ENCODE measurements at regions not wholly inside any gene's neighbourhood (a gene's known extent, or its start where the extent isn't known, plus 50 kb on each side); places are given as distances from the start of the nearest gene placed in this dataset.
A peak's percentile ranks its signal among the peaks of the same experiment; 100 is the strongest.
"Not testable (repeated sequence)": the region's sequence is repeated elsewhere in the genome, so short reads cannot be mapped to it uniquely, and the experiment has no call there.

GRCh38 chr2:113551637-113552318 lies 53.3 kb downstream of the FOXD4L1 start:
- H3K27me3 ChIP-seq (ENCODE audit: control insufficient read depth, insufficient read depth, low read length); H3K4me1 ChIP-seq (ENCODE audit: control insufficient read depth, extremely low read depth, insufficient read depth, low read length); H3K4me3 ChIP-seq (replicated peaks in 1 of 4; ENCODE audit: control extremely low read depth in 1 of 4, insufficient read depth in 1 of 4, low read depth in 3 of 4, low read length in 4 of 4); H3K79me2 ChIP-seq (ENCODE audit: control insufficient read depth, insufficient read depth, low read length); H3K9me3 ChIP-seq (ENCODE audit: control insufficient read depth, insufficient read depth, low read depth, low read length); H3K36me3 ChIP-seq (ENCODE audit: control insufficient read depth, insufficient read depth, low read length); H3K9ac ChIP-seq (ENCODE audit: insufficient read depth, low read length); H4K20me1 ChIP-seq (ENCODE audit: control insufficient read depth, extremely low read depth, insufficient read depth, low read length); H3K27ac ChIP-seq (ENCODE audit: insufficient read depth, low read length); H3K4me2 ChIP-seq (ENCODE audit: extremely low read depth, insufficient read depth, low read length); H2AFZ ChIP-seq (ENCODE audit: low read length): not testable (repeated sequence)
- peak in 1 of 2 donors; percentile 6 for DNase-seq (ENCODE audit: low read depth in 2 of 2)

DNA sequence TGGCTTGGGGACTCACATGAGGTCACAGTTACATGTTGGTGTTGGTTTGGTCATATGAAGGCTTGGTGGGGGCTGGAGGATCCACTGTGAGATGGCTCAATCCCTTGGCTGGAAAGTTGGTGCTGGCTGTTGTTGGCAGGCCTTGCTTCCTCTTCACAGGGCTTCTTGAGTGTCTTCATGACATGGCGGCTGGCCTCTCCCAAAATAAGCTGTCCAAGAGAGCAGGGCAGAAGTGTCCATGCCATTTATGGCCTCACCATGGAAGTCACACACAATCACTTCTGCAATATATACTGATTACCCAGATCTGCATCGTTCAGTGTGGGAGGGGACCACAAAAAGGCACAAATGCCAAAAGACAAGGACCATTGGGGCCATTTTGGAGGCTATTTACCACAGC lies 61.4 kb downstream of the FOXD4L1 start:
- not testable (repeated sequence) for H3K4me1 ChIP-seq (ENCODE audit: control insufficient read depth, extremely low read depth, insufficient read depth, low read length); H3K4me2 ChIP-seq (ENCODE audit: extremely low read depth, insufficient read depth, low read length); H4K20me1 ChIP-seq (ENCODE audit: control insufficient read depth, extremely low read depth, insufficient read depth, low read length); H3K9ac ChIP-seq (ENCODE audit: insufficient read depth, low read length); H2AFZ ChIP-seq (ENCODE audit: low read length); DNase-seq (ENCODE audit: low read depth in 2 of 2); H3K27me3 ChIP-seq (ENCODE audit: control insufficient read depth, insufficient read depth, low read length); H3K27ac ChIP-seq (ENCODE audit: insufficient read depth, low read length); H3K79me2 ChIP-seq (ENCODE audit: control insufficient read depth, insufficient read depth, low read length); H3K9me3 ChIP-seq (ENCODE audit: control insufficient read depth, insufficient read depth, low read depth, low read length); H3K4me3 ChIP-seq (replicated peaks in 1 of 4; ENCODE audit: control extremely low read depth in 1 of 4, insufficient read depth in 1 of 4, low read depth in 3 of 4, low read length in 4 of 4); H3K36me3 ChIP-seq (ENCODE audit: control insufficient read depth, insufficient read depth, low read length)

DNA sequence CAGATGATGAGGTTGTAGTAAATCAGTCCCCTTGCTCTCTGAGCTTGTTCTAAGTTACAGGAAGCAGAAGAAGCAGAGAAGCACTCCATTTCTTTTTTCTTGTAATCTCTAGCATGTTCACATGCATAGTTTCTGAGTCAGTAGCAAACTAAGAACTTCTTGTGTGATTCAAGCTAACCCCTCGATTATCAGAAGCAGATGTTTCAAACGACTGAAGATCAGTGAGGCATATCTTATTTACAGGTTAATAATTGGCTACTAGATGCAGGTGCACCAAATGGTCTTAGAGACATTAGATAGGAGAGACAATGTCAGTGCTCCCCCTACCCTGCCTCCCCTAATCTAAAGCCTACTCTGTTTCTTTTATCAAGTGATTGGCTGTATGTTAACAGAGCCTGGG lies 64.2 kb downstream of the FOXD4L1 start:
- not testable (repeated sequence) for H3K4me1 ChIP-seq (ENCODE audit: control insufficient read depth, extremely low read depth, insufficient read depth, low read length); H3K36me3 ChIP-seq (ENCODE audit: control insufficient read depth, insufficient read depth, low read length); H3K4me3 ChIP-seq (replicated peaks in 1 of 4; ENCODE audit: control extremely low read depth in 1 of 4, insufficient read depth in 1 of 4, low read depth in 3 of 4, low read length in 4 of 4); DNase-seq (ENCODE audit: low read depth in 2 of 2); H3K4me2 ChIP-seq (ENCODE audit: extremely low read depth, insufficient read depth, low read length); H3K9me3 ChIP-seq (ENCODE audit: control insufficient read depth, insufficient read depth, low read depth, low read length); H3K27me3 ChIP-seq (ENCODE audit: control insufficient read depth, insufficient read depth, low read length); H3K79me2 ChIP-seq (ENCODE audit: control insufficient read depth, insufficient read depth, low read length); H3K9ac ChIP-seq (ENCODE audit: insufficient read depth, low read length); H4K20me1 ChIP-seq (ENCODE audit: control insufficient read depth, extremely low read depth, insufficient read depth, low read length); H2AFZ ChIP-seq (ENCODE audit: low read length); H3K27ac ChIP-seq (ENCODE audit: insufficient read depth, low read length)

- H3K79me2 ChIP-seq (ENCODE audit: control insufficient read depth, insufficient read depth, low read length); H3K4me2 ChIP-seq (ENCODE audit: extremely low read depth, insufficient read depth, low read length); H3K27me3 ChIP-seq (ENCODE audit: control insufficient read depth, insufficient read depth, low read length); H3K4me1 ChIP-seq (ENCODE audit: control insufficient read depth, extremely low read depth, insufficient read depth, low read length); H3K27ac ChIP-seq (ENCODE audit: insufficient read depth, low read length); H3K36me3 ChIP-seq (ENCODE audit: control insufficient read depth, insufficient read depth, low read length); H3K4me3 ChIP-seq (replicated peaks in 1 of 4; ENCODE audit: control extremely low read depth in 1 of 4, insufficient read depth in 1 of 4, low read depth in 3 of 4, low read length in 4 of 4); H3K9ac ChIP-seq (ENCODE audit: insufficient read depth, low read length); DNase-seq (ENCODE audit: low read depth in 2 of 2); H2AFZ ChIP-seq (ENCODE audit: low read length); H4K20me1 ChIP-seq (ENCODE audit: control insufficient read depth, extremely low read depth, insufficient read depth, low read length); H3K9me3 ChIP-seq (ENCODE audit: control insufficient read depth, insufficient read depth, low read depth, low read length): not testable (repeated sequence)
These were observed 60.2 kb upstream of the RABL2A start for GRCh38 chr2:113566674-113567480.

- not testable (repeated sequence) for H3K9me3 ChIP-seq (ENCODE audit: control insufficient read depth, insufficient read depth, low read depth, low read length); H3K36me3 ChIP-seq (ENCODE audit: control insufficient read depth, insufficient read depth, low read length); H3K79me2 ChIP-seq (ENCODE audit: control insufficient read depth, insufficient read depth, low read length); H3K4me2 ChIP-seq (ENCODE audit: extremely low read depth, insufficient read depth, low read length); H2AFZ ChIP-seq (ENCODE audit: low read length); DNase-seq (ENCODE audit: low read depth in 2 of 2); H4K20me1 ChIP-seq (ENCODE audit: control insufficient read depth, extremely low read depth, insufficient read depth, low read length); H3K9ac ChIP-seq (ENCODE audit: insufficient read depth, low read length); H3K27ac ChIP-seq (ENCODE audit: insufficient read depth, low read length); H3K4me1 ChIP-seq (ENCODE audit: control insufficient read depth, extremely low read depth, insufficient read depth, low read length); H3K4me3 ChIP-seq (replicated peaks in 1 of 4; ENCODE audit: control extremely low read depth in 1 of 4, insufficient read depth in 1 of 4, low read depth in 3 of 4, low read length in 4 of 4); H3K27me3 ChIP-seq (ENCODE audit: control insufficient read depth, insufficient read depth, low read length)
These were observed 59.6 kb upstream of the RABL2A start for GRCh38 chr2:113567481-113567849.

DNA sequence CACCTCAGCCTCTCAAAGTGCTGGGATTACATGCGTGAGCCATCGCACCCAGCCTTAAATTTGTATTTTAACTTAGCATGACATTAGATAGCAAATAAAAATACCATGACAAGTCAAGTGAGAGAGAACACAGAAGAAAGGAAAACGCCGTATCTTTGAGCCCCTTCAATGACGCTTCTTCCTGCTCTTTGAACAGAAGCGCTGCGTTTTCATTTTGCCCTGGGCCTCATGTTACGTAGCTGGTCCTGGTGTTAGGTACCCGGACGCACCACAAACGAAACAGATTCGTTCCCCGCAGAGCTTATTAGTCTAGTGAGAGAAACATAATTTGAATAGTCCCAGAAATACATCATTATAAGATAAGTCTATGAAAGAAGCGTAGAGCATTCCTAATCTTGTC lies 58.8 kb upstream of the RABL2A start:
- not testable (repeated sequence) for H3K27me3 ChIP-seq (ENCODE audit: control insufficient read depth, insufficient read depth, low read length); DNase-seq (ENCODE audit: low read depth in 2 of 2); H3K4me3 ChIP-seq (replicated peaks in 1 of 4; ENCODE audit: control extremely low read depth in 1 of 4, insufficient read depth in 1 of 4, low read depth in 3 of 4, low read length in 4 of 4); H3K27ac ChIP-seq (ENCODE audit: insufficient read depth, low read length); H2AFZ ChIP-seq (ENCODE audit: low read length); H3K79me2 ChIP-seq (ENCODE audit: control insufficient read depth, insufficient read depth, low read length); H3K4me1 ChIP-seq (ENCODE audit: control insufficient read depth, extremely low read depth, insufficient read depth, low read length); H3K9me3 ChIP-seq (ENCODE audit: control insufficient read depth, insufficient read depth, low read depth, low read length); H3K4me2 ChIP-seq (ENCODE audit: extremely low read depth, insufficient read depth, low read length); H3K9ac ChIP-seq (ENCODE audit: insufficient read depth, low read length); H4K20me1 ChIP-seq (ENCODE audit: control insufficient read depth, extremely low read depth, insufficient read depth, low read length); H3K36me3 ChIP-seq (ENCODE audit: control insufficient read depth, insufficient read depth, low read length)

- not testable (repeated sequence) for H3K9me3 ChIP-seq (ENCODE audit: control insufficient read depth, insufficient read depth, low read depth, low read length); H3K27me3 ChIP-seq (ENCODE audit: control insufficient read depth, insufficient read depth, low read length); H2AFZ ChIP-seq (ENCODE audit: low read length); H3K4me1 ChIP-seq (ENCODE audit: control insufficient read depth, extremely low read depth, insufficient read depth, low read length); H4K20me1 ChIP-seq (ENCODE audit: control insufficient read depth, extremely low read depth, insufficient read depth, low read length); H3K4me2 ChIP-seq (ENCODE audit: extremely low read depth, insufficient read depth, low read length); H3K79me2 ChIP-seq (ENCODE audit: control insufficient read depth, insufficient read depth, low read length); H3K27ac ChIP-seq (ENCODE audit: insufficient read depth, low read length); H3K9ac ChIP-seq (ENCODE audit: insufficient read depth, low read length); H3K36me3 ChIP-seq (ENCODE audit: control insufficient read depth, insufficient read depth, low read length); H3K4me3 ChIP-seq (replicated peaks in 1 of 4; ENCODE audit: control extremely low read depth in 1 of 4, insufficient read depth in 1 of 4, low read depth in 3 of 4, low read length in 4 of 4)
- peak in 1 of 2 donors; percentile 55 for DNase-seq (ENCODE audit: low read depth in 2 of 2)
These were observed 57.0 kb upstream of the RABL2A start for GRCh38 chr2:113570082-113570481.

All from fibroblast of lung (primary cell).